ENCODE measurements at regions not wholly inside any gene's neighbourhood (a gene's known extent, or its start where the extent isn't known, plus 50 kb on each side); places are given as distances from the start of the nearest gene placed in this dataset.

DNA sequence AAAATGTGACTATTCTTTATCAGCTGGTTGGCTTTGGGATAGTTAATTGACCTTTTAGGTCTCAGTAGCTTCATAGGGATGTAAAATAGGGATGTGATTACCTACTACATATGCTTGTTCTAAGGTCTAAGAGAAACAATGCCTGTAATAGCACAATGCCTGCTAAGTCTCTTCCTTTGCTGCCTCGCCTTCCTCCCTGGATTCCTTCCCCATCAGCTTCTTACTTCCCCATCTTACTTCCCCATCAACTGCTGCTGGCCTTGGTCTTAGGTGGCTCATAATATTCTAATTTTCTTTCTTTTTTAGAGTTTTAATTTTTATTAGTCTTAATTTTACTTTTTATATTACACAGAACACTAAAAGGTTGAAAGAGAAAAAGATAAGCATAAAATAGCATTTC, 59.2 kb upstream of the GOT2 start:
- H3K36me3 ChIP-seq (replicated peaks in 1 of 2; ENCODE audit: control insufficient read depth in 1 of 2, insufficient read depth in 2 of 2, low read length in 2 of 2) = no peaks in the 10 kb centered on the region
- H3K9me3 ChIP-seq (ENCODE audit: low read length) = no peaks in the 10 kb centered on the region
- BruUV-seq (replicated peaks) = no TSS peak
- 0% methylated on average over 1 of the region's 1 CpG for WGBS (ENCODE audit: low lambda C conversion rate)
- FAIRE-seq (no peak), DNase-seq (ENCODE audit: low spot score) (no peak), ATAC-seq (no peak)
- no peaks in the 10 kb centered on the region for H3K79me2 ChIP-seq (ENCODE audit: insufficient read depth, low read length)
- in situ Hi-C loops (cut with HindIII; ENCODE audit: extremely low pct_ligation_motif_present, low pct_unique_long_range_greater_than_20kb) = no loop called here
- no peak overlapping the region for H3K9ac ChIP-seq (ENCODE audit: insufficient read depth, low read depth, low read length)
- intact Hi-C loops (cut with micrococcal nuclease; ENCODE audit: unreplicated experiment) = no loop called here
- no peaks in the 10 kb centered on the region for H3K4me1 ChIP-seq (ENCODE audit: insufficient read depth, low read length)
- ChIA-PET POLR2A (no interaction called here), CTCF (ENCODE audit: low intra/inter-chr PET ratio, low total read pairs) (no interaction called here)
- H4K20me1 ChIP-seq (ENCODE audit: insufficient read depth, low read length) = no peaks in the 10 kb centered on the region
- H3K4me2 ChIP-seq (ENCODE audit: low read depth, low read length) = no peak overlapping the region
- H2AFZ ChIP-seq (ENCODE audit: low read length) = no peak overlapping the region
- H3K4me3 ChIP-seq (replicated peaks in 1 of 3; ENCODE audit: insufficient read depth in 1 of 3, low read depth in 2 of 3, low read length in 3 of 3) = no peak overlapping the region
- H3K27me3 ChIP-seq (ENCODE audit: control insufficient read depth in 1 of 2, insufficient read depth in 2 of 2, low read length in 2 of 2) = peaks cover 0 to 3% of the 10 kb centered on the region in 2 experiments; a peak in 1 of 5 replicates
- no peak overlapping the region for H3K27ac ChIP-seq (ENCODE audit: extremely low read length, insufficient read depth, low read length)
- no peak for TF ChIP-seq YEATS2 (CRISPR knock-in tag; IDR thresholded peaks at IDR 0.05; ENCODE audit: borderline replicate concordance)
- no peak for TF ChIP-seq SNRNP70 (IDR thresholded peaks at IDR 0.05; ENCODE audit: low read depth, low read length)
- TF ChIP-seq NBN (conservative IDR thresholded peaks at IDR 0.05) = no peak
- TF ChIP-seq ZNF841 (CRISPR knock-in tag; IDR thresholded peaks at IDR 0.05; ENCODE audit: borderline replicate concordance) = no peak
- TF ChIP-seq SNAI1 (CRISPR knock-in tag; IDR thresholded peaks at IDR 0.05; ENCODE audit: borderline replicate concordance) = no peak
- TF ChIP-seq ZNF10 (CRISPR knock-in tag; IDR thresholded peaks at IDR 0.05; ENCODE audit: borderline replicate concordance, low read depth) = no peak
- no peak for TF ChIP-seq ZNF101 (CRISPR knock-in tag; IDR thresholded peaks at IDR 0.05; ENCODE audit: borderline replicate concordance, low read depth)
- no peak for TF ChIP-seq TBX3 (IDR thresholded peaks at IDR 0.05; ENCODE audit: borderline replicate concordance)
- no peak for TF ChIP-seq ZNF383 (CRISPR knock-in tag; IDR thresholded peaks at IDR 0.05; ENCODE audit: borderline replicate concordance)
- no peak for TF ChIP-seq SETDB1 (CRISPR knock-in tag; IDR thresholded peaks at IDR 0.05; ENCODE audit: borderline replicate concordance)
- no peak for TF ChIP-seq DNMT1 (CRISPR knock-in tag; IDR thresholded peaks at IDR 0.05)
- TF ChIP-seq, protein P1, sequence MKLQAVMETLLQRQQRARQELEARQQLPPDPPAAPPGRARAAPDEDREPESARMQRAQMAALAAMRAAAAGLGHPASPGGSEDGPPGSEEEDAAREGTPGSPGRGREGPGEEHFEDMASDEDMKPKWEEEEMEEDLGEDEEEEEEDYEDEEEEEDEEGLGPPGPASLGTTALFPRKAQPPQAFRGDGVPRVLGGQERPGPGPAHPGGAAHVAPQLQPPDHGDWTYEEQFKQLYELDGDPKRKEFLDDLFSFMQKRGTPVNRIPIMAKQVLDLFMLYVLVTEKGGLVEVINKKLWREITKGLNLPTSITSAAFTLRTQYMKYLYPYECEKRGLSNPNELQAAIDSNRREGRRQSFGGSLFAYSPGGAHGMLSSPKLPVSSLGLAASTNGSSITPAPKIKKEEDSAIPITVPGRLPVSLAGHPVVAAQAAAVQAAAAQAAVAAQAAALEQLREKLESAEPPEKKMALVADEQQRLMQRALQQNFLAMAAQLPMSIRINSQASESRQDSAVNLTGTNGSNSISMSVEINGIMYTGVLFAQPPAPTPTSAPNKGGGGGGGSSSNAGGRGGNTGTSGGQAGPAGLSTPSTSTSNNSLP (IDR thresholded peaks at IDR 0.05; ENCODE audit: low read depth, low read length) = no peak
- TF ChIP-seq ZBTB21 (CRISPR knock-in tag; IDR thresholded peaks at IDR 0.05) = no peak
- no peak for TF ChIP-seq ZNF18 (CRISPR knock-in tag; IDR thresholded peaks at IDR 0.05; ENCODE audit: insufficient replicate concordance)
- TF ChIP-seq ZNF501 (CRISPR knock-in tag; IDR thresholded peaks at IDR 0.05) = no peak
- no peak for TF ChIP-seq MLLT10 (CRISPR knock-in tag; IDR thresholded peaks at IDR 0.05)
- no peak for TF ChIP-seq ZGPAT (CRISPR knock-in tag; IDR thresholded peaks at IDR 0.05)
- TF ChIP-seq SCMH1 (CRISPR knock-in tag; IDR thresholded peaks at IDR 0.05; ENCODE audit: borderline replicate concordance) = no peak
- no peak for TF ChIP-seq BCL3 (CRISPR knock-in tag; IDR thresholded peaks at IDR 0.05)

All from HepG2 (cell line).